Fibroblast of villous mesenchyme (primary cell): ENCODE measurements at regions not wholly inside any gene's neighbourhood (a gene's known extent, or its start where the extent isn't known, plus 50 kb on each side); places are given as distances from the start of the nearest gene placed in this dataset.

ENCODE experiments used
- DNase-seq: peaks from one replicate; pipeline ENCODE4 v3.0.0-alpha.2; 2010; ENCODE audit warnings: low read depth
- H3K4me3 ChIP-seq: 2 replicates; pipeline ENCODE4 v1.5.1; 2011; ENCODE audit warnings: low read depth, mild to moderate bottlenecking, low read length
- TF ChIP-seq, protein P1 (sequence below): IDR thresholded peaks from 2 replicates; pipeline ENCODE4 v1.5.1; 2012; ENCODE audit warnings: low read depth, mild to moderate bottlenecking, low read length; ENCODE audit not compliant: insufficient read depth

GRCh38 chr7:46759711-46760480 lies 822.0 kb downstream of the TNS3 start:
- TF ChIP-seq, protein P1, sequence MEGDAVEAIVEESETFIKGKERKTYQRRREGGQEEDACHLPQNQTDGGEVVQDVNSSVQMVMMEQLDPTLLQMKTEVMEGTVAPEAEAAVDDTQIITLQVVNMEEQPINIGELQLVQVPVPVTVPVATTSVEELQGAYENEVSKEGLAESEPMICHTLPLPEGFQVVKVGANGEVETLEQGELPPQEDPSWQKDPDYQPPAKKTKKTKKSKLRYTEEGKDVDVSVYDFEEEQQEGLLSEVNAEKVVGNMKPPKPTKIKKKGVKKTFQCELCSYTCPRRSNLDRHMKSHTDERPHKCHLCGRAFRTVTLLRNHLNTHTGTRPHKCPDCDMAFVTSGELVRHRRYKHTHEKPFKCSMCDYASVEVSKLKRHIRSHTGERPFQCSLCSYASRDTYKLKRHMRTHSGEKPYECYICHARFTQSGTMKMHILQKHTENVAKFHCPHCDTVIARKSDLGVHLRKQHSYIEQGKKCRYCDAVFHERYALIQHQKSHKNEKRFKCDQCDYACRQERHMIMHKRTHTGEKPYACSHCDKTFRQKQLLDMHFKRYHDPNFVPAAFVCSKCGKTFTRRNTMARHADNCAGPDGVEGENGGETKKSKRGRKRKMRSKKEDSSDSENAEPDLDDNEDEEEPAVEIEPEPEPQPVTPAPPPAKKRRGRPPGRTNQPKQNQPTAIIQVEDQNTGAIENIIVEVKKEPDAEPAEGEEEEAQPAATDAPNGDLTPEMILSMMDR: no peak
- peak; percentile 59 for DNase-seq

GRCh38 chr7:46756996-46757395 lies 824.9 kb downstream of the TNS3 start:
- no peak overlapping the region for H3K4me3 ChIP-seq
- DNase-seq: no peak
- TF ChIP-seq, protein P1: no peak

More at GRCh38 chr7:46759711-46760480, 822.0 kb downstream of the TNS3 start:
- no peak overlapping the region for H3K4me3 ChIP-seq

DNA sequence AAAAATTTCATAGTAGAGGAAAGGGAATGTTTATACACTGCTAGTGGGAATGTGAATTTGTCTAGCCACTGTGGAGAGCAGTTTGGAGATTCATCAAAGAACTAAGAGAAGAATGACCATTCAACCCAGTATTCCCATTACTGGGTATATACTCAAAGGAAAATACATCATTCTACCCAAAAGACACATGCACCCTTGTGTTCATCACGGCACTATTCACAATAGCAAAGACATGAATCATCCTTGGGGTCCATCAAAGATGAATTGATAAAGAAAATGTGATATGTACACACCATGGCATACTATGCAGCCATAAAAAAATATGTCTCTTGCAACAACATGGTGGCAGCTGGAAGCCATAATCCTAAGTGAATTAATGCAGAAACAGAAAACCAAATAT lies 825.7 kb downstream of the TNS3 start:
- no peak for DNase-seq
- TF ChIP-seq, protein P1: no peak
- H3K4me3 ChIP-seq: no peak overlapping the region

GRCh38 chr7:46755120-46756034 lies 826.5 kb downstream of the TNS3 start:
- no peak for DNase-seq
- H3K4me3 ChIP-seq: no peak overlapping the region
- TF ChIP-seq, protein P1: no peak

GRCh38 chr7:46754140-46754720 lies 827.7 kb downstream of the TNS3 start:
- TF ChIP-seq, protein P1: no peak
- DNase-seq: peak; percentile 55
- no peak overlapping the region for H3K4me3 ChIP-seq

DNA sequence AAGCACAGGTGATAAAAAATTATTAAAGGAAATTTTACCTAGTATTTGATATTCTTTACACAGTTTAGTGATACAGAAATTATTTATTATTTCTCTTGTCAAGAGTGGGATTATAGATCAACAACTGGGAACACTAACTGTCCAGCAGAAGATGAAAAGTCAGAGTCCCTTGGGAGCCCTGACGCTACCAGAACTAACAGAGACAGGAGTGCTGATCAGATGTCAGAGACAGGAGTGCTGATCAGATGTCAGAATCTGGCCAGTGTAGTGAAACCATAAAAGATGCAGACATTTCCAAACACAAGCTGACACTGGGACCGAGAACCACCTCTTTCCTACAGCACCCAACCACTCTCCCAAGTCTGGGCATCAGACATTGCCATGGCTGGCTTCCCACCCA lies 828.2 kb downstream of the TNS3 start:
- H3K4me3 ChIP-seq: no peak overlapping the region
- no peak for DNase-seq
- TF ChIP-seq, protein P1: no peak
